Right lobe of liver (tissue), 6 donors: ENCODE measurements at regions not wholly inside any gene's neighbourhood (a gene's known extent, or its start where the extent isn't known, plus 50 kb on each side); places are given as distances from the start of the nearest gene placed in this dataset.

Experiments
- ATAC-seq, 4 donors: fragments of 200-7000 bp; cut with Tn5 transposase; one replicate each; pipeline ENCODE4 v1.9.1; 2020; ENCODE audit warnings: mild to moderate bottlenecking in 4 of 4, moderate library complexity in 4 of 4
- DNase-seq, 3 donors: peaks; one replicate each; pipeline ENCODE4 v3.0.0-alpha.2; 2020
- H3K27ac ChIP-seq, 3 donors: fragments of 200-600 bp; one replicate each; pipeline ENCODE4 v1.8.0; 2022
- H3K27me3 ChIP-seq, 2 donors: fragments of 200-600 bp; one replicate each; pipeline ENCODE4 v1.8.0; 2022
- H3K36me3 ChIP-seq, 4 donors: fragments of 200-600 bp; sonication (generic) in 1 of 4; one replicate each; pipeline versions ENCODE4 v1.5.1 to v1.8.0; 2017 to 2022; ENCODE audit warnings: control low read depth in 1 of 4
- H3K4me1 ChIP-seq, 4 donors: fragments of 200-600 bp; sonication (generic) in 1 of 4; one replicate each; pipeline versions ENCODE4 v1.5.1 to v1.8.0; 2017 to 2022; ENCODE audit warnings: control low read depth in 1 of 4
- H3K4me3 ChIP-seq, 3 donors: fragments of 200-600 bp; one replicate each; pipeline ENCODE4 v1.8.0; 2022
- H3K9me3 ChIP-seq, 4 donors: fragments of 200-600 bp; sonication (generic) in 1 of 4; one replicate each; pipeline versions ENCODE4 v1.5.1 to v1.8.0; 2017 to 2022; ENCODE audit warnings: control low read depth in 1 of 4
- POLR2A ChIP-seq: fragments of 450-650 bp; IDR thresholded peaks from one replicate; pipeline ENCODE4 v1.6.1; 2017; ENCODE audit warnings: antibody characterized with exemption, mild to moderate bottlenecking
- WGBS: methylation state at CpG from one replicate; pipeline ENCODE4 v1.1.6; 2018; ENCODE audit warnings: low coverage, low lambda C conversion rate; ENCODE audit not compliant: insufficient coverage; ENCODE audit errors: missing lambda C conversion rate; 5-methylcytosine and 5-hydroxymethylcytosine counted together
- intact Hi-C, 2 donors: fragments of 100-400 bp; cut with DNase I; formaldehyde crosslinking; loops; one replicate each; pipeline versions ENCODE4 v1.11.2 to v1.14.1; 2022
- TF ChIP-seq, protein P1 (sequence below), 4 donors: fragments of 200-600 bp in 3 of 4; fragments of 450-650 bp in 1 of 4; IDR thresholded peaks; one replicate each; pipeline versions ENCODE4 v1.5.1 to v1.8.0; 2016 to 2022; ENCODE audit warnings: antibody characterized with exemption in 4 of 4, mild to moderate bottlenecking in 2 of 4
- donor health status: DM: no; HTN: yes; CAD: no.
- donor health status: DM: no; HTN: no; CAD: no.
- donor health status: DM: no; HTN: no; CAD: no.
- donor health status: DM: no; HTN: yes; CAD: no.
- donor health status: DM: no; HTN: yes; CAD: no.

DNA sequence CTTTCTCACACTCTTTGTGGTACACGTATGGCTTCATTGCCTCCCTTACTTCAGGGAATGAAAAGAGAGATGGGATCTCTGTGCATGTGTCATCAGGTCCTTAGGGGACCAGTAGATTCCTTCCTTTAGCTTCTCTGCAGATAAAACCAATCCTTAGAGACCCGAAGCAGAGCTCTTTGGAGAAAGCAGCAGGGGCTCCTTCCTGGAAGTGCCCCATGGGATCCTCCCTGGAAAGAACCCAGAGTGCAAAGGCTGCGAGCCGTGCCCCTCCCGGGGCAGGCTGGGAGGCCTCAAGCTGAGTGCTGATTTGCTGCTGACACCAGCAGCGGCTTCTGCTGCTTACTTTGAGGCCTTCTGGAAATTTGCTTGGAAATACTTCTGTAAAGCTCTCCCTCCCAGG is 328.6 kb upstream of the RGMA start:
- Histone ChIP-seq H3K9me3 (no peaks in the 10 kb centered on the region), H3K4me1 (no peaks in the 10 kb centered on the region), H3K27ac (no peak overlapping the region), H3K4me3 (no peak overlapping the region), H3K36me3 (no peaks in the 10 kb centered on the region), H3K27me3 (no peaks in the 10 kb centered on the region)
- WGBS: 21% methylated on average over 5 of the region's 6 CpGs
- intact Hi-C loops: no loop called here
- TF ChIP-seq, protein P1, sequence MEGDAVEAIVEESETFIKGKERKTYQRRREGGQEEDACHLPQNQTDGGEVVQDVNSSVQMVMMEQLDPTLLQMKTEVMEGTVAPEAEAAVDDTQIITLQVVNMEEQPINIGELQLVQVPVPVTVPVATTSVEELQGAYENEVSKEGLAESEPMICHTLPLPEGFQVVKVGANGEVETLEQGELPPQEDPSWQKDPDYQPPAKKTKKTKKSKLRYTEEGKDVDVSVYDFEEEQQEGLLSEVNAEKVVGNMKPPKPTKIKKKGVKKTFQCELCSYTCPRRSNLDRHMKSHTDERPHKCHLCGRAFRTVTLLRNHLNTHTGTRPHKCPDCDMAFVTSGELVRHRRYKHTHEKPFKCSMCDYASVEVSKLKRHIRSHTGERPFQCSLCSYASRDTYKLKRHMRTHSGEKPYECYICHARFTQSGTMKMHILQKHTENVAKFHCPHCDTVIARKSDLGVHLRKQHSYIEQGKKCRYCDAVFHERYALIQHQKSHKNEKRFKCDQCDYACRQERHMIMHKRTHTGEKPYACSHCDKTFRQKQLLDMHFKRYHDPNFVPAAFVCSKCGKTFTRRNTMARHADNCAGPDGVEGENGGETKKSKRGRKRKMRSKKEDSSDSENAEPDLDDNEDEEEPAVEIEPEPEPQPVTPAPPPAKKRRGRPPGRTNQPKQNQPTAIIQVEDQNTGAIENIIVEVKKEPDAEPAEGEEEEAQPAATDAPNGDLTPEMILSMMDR (IDR thresholded peaks at IDR 0.05): no peak
- no peak for TF ChIP-seq POLR2A
- no peak for DNase-seq
- ATAC-seq: no peak

DNA sequence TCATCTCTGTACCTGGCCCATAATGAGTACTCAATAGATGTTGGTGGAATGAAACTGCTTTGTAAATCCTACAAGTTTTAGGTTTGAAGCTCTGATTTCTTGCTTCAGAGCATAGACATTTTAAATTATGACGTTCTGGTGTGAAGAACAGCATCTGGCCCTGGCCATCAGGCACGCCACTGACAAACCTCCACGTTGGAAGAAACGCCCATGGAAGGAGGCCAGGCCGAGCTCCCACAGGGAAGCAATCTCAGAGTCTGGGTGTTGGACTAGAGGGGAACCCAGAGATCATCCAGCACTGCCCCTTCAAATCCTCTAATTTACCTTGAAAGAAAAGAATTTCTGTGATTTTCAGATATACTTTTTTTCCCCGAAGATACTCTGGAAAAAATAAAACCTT is 328.1 kb upstream of the RGMA start:
- intact Hi-C loops: no loop called here
- WGBS: 62% methylated on average over 6 of the region's 6 CpGs

DNA sequence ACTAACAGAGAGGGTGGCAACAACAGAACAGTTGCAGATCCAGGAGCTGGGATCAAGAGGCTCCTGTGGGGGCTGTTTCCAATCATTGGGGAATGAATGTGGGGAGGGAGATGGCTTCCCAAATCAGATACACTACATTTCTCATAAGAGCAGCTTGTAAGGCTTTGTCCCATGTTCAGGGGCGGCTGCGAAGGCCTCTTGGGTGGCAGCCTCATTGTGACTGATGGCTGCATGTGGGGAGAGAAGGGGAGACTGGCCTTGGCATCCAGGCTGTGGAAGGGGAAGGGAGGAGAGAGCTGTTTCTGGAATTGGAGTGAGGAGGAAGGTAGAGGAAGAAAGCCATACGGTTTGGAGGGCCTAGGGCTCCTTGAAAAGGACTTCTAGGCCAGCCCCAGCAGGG is 326.6 kb upstream of the RGMA start:
- WGBS: 53% methylated on average over 3 of the region's 3 CpGs

More for the DNA sequence above, 328.1 kb upstream of the RGMA start:
- Histone ChIP-seq H3K36me3 (no peaks in the 10 kb centered on the region), H3K4me1 (no peaks in the 10 kb centered on the region), H3K9me3 (no peaks in the 10 kb centered on the region), H3K27me3 (no peaks in the 10 kb centered on the region), H3K27ac (no peak overlapping the region), H3K4me3 (no peak overlapping the region)
- ATAC-seq: no peak
- DNase-seq: no peak
- TF ChIP-seq, protein P1 (IDR thresholded peaks at IDR 0.05): no peak
- no peak for TF ChIP-seq POLR2A

DNA sequence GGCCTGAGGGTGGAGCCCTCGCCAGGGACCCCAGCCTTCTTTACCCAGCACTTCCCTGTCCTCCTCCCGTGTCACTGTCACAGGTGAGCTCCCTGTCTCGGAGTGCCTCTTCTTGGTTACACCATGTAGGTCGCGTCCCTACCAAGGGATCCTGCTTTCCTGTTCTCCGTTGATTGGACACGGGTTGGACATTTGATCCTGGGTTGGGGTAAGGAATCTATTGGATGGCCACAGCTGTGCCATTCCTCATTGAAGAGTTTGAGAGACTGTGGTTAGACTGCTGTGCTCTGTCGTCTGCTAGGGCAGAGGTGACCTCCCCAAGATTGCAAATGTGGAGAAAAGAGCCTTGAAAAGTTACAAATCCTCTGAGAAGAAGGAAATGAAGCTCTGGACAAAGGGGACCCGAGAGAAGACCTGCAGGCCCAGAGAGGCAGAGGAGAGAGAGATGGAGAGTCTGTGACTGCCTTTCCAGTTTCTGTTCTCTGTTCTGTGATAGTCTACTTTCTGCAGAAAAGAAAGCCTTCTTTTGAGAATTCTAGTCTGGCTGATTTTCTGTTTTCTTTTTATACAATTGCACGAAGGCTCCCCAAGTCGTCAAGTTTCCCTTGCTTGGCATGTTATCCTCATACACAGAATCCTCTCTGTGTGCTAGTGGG is 325.7 kb upstream of the RGMA start:
- intact Hi-C loops: no loop called here
- Histone ChIP-seq H3K36me3 (no peaks in the 10 kb centered on the region), H3K27me3 (no peaks in the 10 kb centered on the region), H3K4me3 (no peak overlapping the region), H3K4me1 (no peaks in the 10 kb centered on the region), H3K9me3 (no peaks in the 10 kb centered on the region), H3K27ac (no peak overlapping the region)
- no peak for ATAC-seq
- TF ChIP-seq, protein P1 (IDR thresholded peaks at IDR 0.05): no peak
- no peak for TF ChIP-seq POLR2A
- WGBS: 67% methylated on average over 9 of the region's 11 CpGs
- DNase-seq: no peak

More for the DNA sequence above, 326.6 kb upstream of the RGMA start:
- H3K27ac ChIP-seq: no peak overlapping the region
- H3K4me3 ChIP-seq: no peak overlapping the region
- no peaks in the 10 kb centered on the region for H3K27me3 ChIP-seq
- no peaks in the 10 kb centered on the region for H3K9me3 ChIP-seq
- DNase-seq (no peak), ATAC-seq (no peak)
- H3K36me3 ChIP-seq: no peaks in the 10 kb centered on the region
- H3K4me1 ChIP-seq: no peaks in the 10 kb centered on the region
- intact Hi-C loops: no loop called here
- TF ChIP-seq POLR2A: no peak
- TF ChIP-seq, protein P1 (IDR thresholded peaks at IDR 0.05): no peak

DNA sequence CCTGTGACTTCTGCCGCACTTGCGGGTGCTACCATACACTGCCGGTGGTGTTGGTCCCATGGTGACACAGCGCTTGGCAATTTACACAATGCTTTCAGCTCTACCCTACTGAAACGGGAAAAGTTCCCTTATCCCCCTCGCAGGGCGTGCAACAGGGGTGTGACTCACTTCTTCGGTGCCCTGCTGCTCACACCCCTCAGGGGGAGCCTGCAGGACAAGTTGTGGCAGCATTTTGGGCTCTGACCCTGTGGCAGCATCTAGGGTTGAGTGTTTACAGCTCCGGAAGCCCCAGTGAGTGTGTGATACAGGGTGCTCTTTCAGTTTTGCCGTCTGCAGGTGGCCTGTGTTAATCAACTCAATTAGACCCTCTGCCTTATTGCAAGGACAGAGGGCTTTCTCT is 324.7 kb upstream of the RGMA start:
- 39% methylated on average over 9 of the region's 10 CpGs for WGBS
- no peak overlapping the region for H3K27ac ChIP-seq
- H3K27me3 ChIP-seq: no peaks in the 10 kb centered on the region
- H3K9me3 ChIP-seq: no peaks in the 10 kb centered on the region
- ATAC-seq: no peak
- H3K4me3 ChIP-seq: no peak overlapping the region
- intact Hi-C loops: no loop called here
- no peaks in the 10 kb centered on the region for H3K36me3 ChIP-seq
- TF ChIP-seq, protein P1 (IDR thresholded peaks at IDR 0.05): no peak
- no peak for TF ChIP-seq POLR2A
- no peaks in the 10 kb centered on the region for H3K4me1 ChIP-seq
- DNase-seq: no peak
